MM.1S (cell line): ENCODE measurements at regions not wholly inside any gene's neighbourhood (a gene's known extent, or its start where the extent isn't known, plus 50 kb on each side); places are given as distances from the start of the nearest gene placed in this dataset.

Experiments used
- DNase-seq: peaks from one replicate; pipeline ENCODE4 v3.0.0-alpha.2; 2015
- H2AFZ ChIP-seq: fragments of 300-600 bp; sonication (generic); 2 replicates; pipeline ENCODE4 v1.6.0; 2016; ENCODE audit warnings: antibody characterized with exemption, low read length
- H3F3A ChIP-seq: fragments of 300-600 bp; sonication (generic); 2 replicates; pipeline ENCODE4 v1.6.1; 2016; ENCODE audit warnings: mild to moderate bottlenecking, antibody characterized with exemption, low read length, moderate library complexity, mixed read lengths; ENCODE audit not compliant: insufficient read depth
- H3K27ac ChIP-seq: fragments of 300-600 bp; sonication (generic); 2 replicates; pipeline ENCODE4 v1.5.1; 2016; ENCODE audit warnings: mild to moderate bottlenecking, low read length
- H3K27me3 ChIP-seq: fragments of 300-600 bp; sonication (generic); replicated peaks from 2 replicates; pipeline ENCODE4 v1.6.0; 2016; ENCODE audit warnings: low read length; ENCODE audit not compliant: insufficient read depth
- H3K36me3 ChIP-seq: fragments of 300-600 bp; sonication (generic); replicated peaks from 2 replicates; pipeline ENCODE4 v1.6.1; 2016; ENCODE audit warnings: mild to moderate bottlenecking, low read length, mixed read lengths; ENCODE audit not compliant: insufficient read depth
- H3K4me1 ChIP-seq: fragments of 300-600 bp; sonication (generic); 2 replicates; pipeline ENCODE4 v1.6.1; 2016; ENCODE audit warnings: low read length, mixed read lengths
- H3K4me2 ChIP-seq: fragments of 300-600 bp; sonication (generic); 2 replicates; pipeline ENCODE4 v1.6.0; 2016; ENCODE audit warnings: low read depth, low read length
- H3K4me3 ChIP-seq: fragments of 300-600 bp; sonication (generic); 2 replicates; pipeline ENCODE4 v1.5.1; 2016; ENCODE audit warnings: low read length, mixed read lengths
- H3K79me2 ChIP-seq: fragments of 300-600 bp; sonication (generic); 2 replicates; pipeline ENCODE4 v1.6.1; 2016; ENCODE audit warnings: mixed run types, low read length, mixed read lengths
- H3K9ac ChIP-seq: fragments of 300-600 bp; sonication (generic); 2 replicates; pipeline ENCODE4 v1.6.1; 2016; ENCODE audit warnings: low read length, mixed read lengths
- H3K9me2 ChIP-seq: fragments of 300-600 bp; sonication (generic); replicated peaks from 2 replicates; pipeline ENCODE4 v1.6.1; 2016; ENCODE audit warnings: mild to moderate bottlenecking, low read length, mixed read lengths; ENCODE audit not compliant: insufficient read depth
- H3K9me3 ChIP-seq: fragments of 300-600 bp; sonication (generic); replicated peaks from 2 replicates; pipeline ENCODE4 v1.6.1; 2016; ENCODE audit warnings: mild to moderate bottlenecking, low read length, mixed read lengths; ENCODE audit not compliant: insufficient read depth
- H4K20me1 ChIP-seq: fragments of 300-600 bp; sonication (generic); 2 replicates; pipeline ENCODE4 v1.6.1; 2016; ENCODE audit warnings: mild to moderate bottlenecking, low read length, moderate library complexity, mixed read lengths; ENCODE audit not compliant: insufficient read depth
- EZH2 ChIP-seq: fragments of 300-600 bp; sonication (generic); optimal IDR thresholded peaks from 2 replicates; pipeline ENCODE3; 2017; ENCODE audit warnings: low read depth, mild to moderate bottlenecking, antibody characterized with exemption, low read length, mixed read lengths
- EZH2phosphoT487 ChIP-seq: fragments of 300-600 bp; sonication (generic); IDR thresholded peaks from 2 replicates; pipeline ENCODE4 v1.6.1; 2018; ENCODE audit warnings: antibody characterized with exemption, low read length
- TF ChIP-seq, protein P1 (sequence below): fragments of 300-600 bp; sonication (generic); IDR thresholded peaks from 2 replicates; pipeline ENCODE4 v1.5.1; 2016; ENCODE audit warnings: antibody characterized with exemption, low read length, mixed read lengths

DNA sequence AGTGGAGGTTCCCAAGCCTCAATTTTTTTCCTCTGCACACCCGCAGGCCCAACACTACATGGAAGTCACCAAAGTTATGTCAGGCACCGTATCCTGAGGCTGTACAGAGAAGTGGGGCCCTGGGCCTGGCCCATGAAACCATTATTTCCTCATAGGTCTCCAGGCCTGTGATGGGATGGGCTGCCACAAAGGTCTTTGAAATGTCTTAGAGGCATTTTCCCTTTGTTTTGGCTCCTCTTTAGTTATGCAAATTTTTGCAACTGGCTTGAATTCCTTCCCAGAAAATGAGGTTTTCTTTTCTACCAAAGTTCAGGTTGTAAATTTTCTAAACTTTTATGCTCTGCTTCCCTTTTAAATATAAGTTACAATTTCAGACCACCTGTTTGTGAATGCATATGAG, 365.2 kb downstream of the HGF start:
- DNase-seq = no peak
- H3K4me3 ChIP-seq = no peak overlapping the region
- TF ChIP-seq, protein P1, sequence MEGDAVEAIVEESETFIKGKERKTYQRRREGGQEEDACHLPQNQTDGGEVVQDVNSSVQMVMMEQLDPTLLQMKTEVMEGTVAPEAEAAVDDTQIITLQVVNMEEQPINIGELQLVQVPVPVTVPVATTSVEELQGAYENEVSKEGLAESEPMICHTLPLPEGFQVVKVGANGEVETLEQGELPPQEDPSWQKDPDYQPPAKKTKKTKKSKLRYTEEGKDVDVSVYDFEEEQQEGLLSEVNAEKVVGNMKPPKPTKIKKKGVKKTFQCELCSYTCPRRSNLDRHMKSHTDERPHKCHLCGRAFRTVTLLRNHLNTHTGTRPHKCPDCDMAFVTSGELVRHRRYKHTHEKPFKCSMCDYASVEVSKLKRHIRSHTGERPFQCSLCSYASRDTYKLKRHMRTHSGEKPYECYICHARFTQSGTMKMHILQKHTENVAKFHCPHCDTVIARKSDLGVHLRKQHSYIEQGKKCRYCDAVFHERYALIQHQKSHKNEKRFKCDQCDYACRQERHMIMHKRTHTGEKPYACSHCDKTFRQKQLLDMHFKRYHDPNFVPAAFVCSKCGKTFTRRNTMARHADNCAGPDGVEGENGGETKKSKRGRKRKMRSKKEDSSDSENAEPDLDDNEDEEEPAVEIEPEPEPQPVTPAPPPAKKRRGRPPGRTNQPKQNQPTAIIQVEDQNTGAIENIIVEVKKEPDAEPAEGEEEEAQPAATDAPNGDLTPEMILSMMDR = no peak
- TF ChIP-seq EZH2phosphoT487 (no peak), EZH2 (no peak)
- no peaks in the 10 kb centered on the region for H3K27me3 ChIP-seq
- no peak overlapping the region for H3K27ac ChIP-seq
- H4K20me1 ChIP-seq = no peaks in the 10 kb centered on the region
- no peak overlapping the region for H2AFZ ChIP-seq
- H3K79me2 ChIP-seq = no peaks in the 10 kb centered on the region
- no peaks in the 10 kb centered on the region for H3F3A ChIP-seq
- no peak overlapping the region for H3K9ac ChIP-seq
- no peaks in the 10 kb centered on the region for H3K4me1 ChIP-seq
- H3K36me3 ChIP-seq = no peaks in the 10 kb centered on the region
- no peak overlapping the region for H3K4me2 ChIP-seq
- no peaks in the 10 kb centered on the region for H3K9me2 ChIP-seq
- no peaks in the 10 kb centered on the region for H3K9me3 ChIP-seq

DNA sequence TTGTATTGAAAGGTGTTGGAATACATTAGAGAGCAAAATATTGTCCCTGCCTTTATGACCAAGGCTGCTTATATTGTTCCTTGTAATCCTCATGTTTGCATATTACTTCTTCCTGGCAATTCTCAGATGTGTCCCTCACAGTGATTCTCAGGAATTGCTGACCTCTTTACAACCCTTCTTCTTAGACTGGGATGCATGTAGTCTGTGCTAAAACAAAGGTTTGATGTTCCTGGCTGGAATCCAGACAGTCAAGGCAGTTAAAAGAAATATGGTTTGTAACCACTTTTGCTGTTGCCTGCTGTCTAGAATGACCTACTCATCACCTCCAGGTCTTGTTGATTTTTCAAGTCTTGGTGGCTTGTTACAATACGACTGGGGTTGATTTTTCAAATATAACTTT, 367.6 kb downstream of the HGF start:
- no peak overlapping the region for H3K4me3 ChIP-seq
- no peaks in the 10 kb centered on the region for H3K79me2 ChIP-seq
- no peaks in the 10 kb centered on the region for H3K4me1 ChIP-seq
- H3K4me2 ChIP-seq = no peak overlapping the region
- H3K27ac ChIP-seq = no peak overlapping the region
- H3K36me3 ChIP-seq = no peaks in the 10 kb centered on the region
- DNase-seq = no peak
- TF ChIP-seq, protein P1 = no peak
- TF ChIP-seq EZH2phosphoT487 = no peak
- no peak for TF ChIP-seq EZH2
- no peak overlapping the region for H3K9ac ChIP-seq
- no peaks in the 10 kb centered on the region for H3F3A ChIP-seq
- no peaks in the 10 kb centered on the region for H4K20me1 ChIP-seq
- no peaks in the 10 kb centered on the region for H3K9me2 ChIP-seq
- no peaks in the 10 kb centered on the region for H3K27me3 ChIP-seq
- H2AFZ ChIP-seq = no peak overlapping the region
- H3K9me3 ChIP-seq = no peaks in the 10 kb centered on the region

DNA sequence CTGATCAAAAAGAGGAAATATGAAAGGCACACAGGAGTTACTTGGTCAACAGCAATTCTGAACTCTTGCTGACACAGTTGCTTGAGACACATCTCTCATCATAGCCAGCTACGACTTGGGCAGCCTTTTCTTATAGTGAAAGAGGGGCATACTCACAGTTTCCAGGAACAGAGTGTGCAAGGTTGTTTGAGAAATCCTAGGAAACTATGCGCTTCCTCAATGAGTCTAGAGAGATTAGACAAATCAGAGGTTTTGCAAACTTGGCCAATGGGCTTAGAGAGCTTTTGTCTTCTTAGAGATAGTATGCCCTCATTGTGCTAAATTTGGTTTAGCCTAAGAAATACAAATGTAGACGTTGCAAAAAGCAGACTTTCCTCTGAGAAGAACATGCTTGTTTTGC, 370.4 kb downstream of the HGF start:
- no peaks in the 10 kb centered on the region for H3K4me1 ChIP-seq
- no peak for TF ChIP-seq EZH2
- TF ChIP-seq EZH2phosphoT487 = no peak
- TF ChIP-seq, protein P1 = no peak
- H3K4me3 ChIP-seq = no peak overlapping the region
- H3K4me2 ChIP-seq = no peak overlapping the region
- no peak overlapping the region for H3K27ac ChIP-seq
- DNase-seq = no peak
- no peak overlapping the region for H3K9ac ChIP-seq
- H3F3A ChIP-seq = no peaks in the 10 kb centered on the region
- no peaks in the 10 kb centered on the region for H3K36me3 ChIP-seq
- H3K9me2 ChIP-seq = no peaks in the 10 kb centered on the region
- H2AFZ ChIP-seq = no peak overlapping the region
- H3K79me2 ChIP-seq = no peaks in the 10 kb centered on the region
- H3K27me3 ChIP-seq = no peaks in the 10 kb centered on the region
- H3K9me3 ChIP-seq = no peaks in the 10 kb centered on the region
- H4K20me1 ChIP-seq = no peaks in the 10 kb centered on the region
